SU-DHL-6 (cell line): ENCODE measurements at regions not wholly inside any gene's neighbourhood (a gene's known extent, or its start where the extent isn't known, plus 50 kb on each side); places are given as distances from the start of the nearest gene placed in this dataset.

Experiments used
- H2AFZ ChIP-seq: fragments of 200-600 bp; sonication (generic); 2 replicates; pipeline ENCODE4 v1.6.1; 2014; ENCODE audit warnings: low read depth, mild to moderate bottlenecking, moderate library complexity, mixed read lengths, antibody characterized with exemption, low read length; ENCODE audit not compliant: severe bottlenecking
- H3F3A ChIP-seq: fragments of 200-600 bp; shearing (Covaris generic); 2 replicates; pipeline ENCODE4 v1.6.0; 2016; ENCODE audit warnings: antibody characterized with exemption, mild to moderate bottlenecking; ENCODE audit not compliant: insufficient read depth
- H3K27ac ChIP-seq: fragments of 200-600 bp; sonication (generic); 2 replicates; pipeline ENCODE4 v1.5.1; 2016; ENCODE audit warnings: low read depth, mild to moderate bottlenecking, low read length, moderate library complexity, mixed read lengths
- H3K27me3 ChIP-seq: fragments of 200-600 bp; sonication (generic), shearing (Covaris generic); 2 replicates; pipeline ENCODE4 v1.6.0; 2014; ENCODE audit warnings: mild to moderate bottlenecking, low read length
- H3K36me3 ChIP-seq: fragments of 200-600 bp; sonication (generic); 2 replicates; pipeline ENCODE4 v1.6.1; 2014; ENCODE audit warnings: mild to moderate bottlenecking, low read length, mixed read lengths
- H3K4me2 ChIP-seq: fragments of 300-600, 200-600 bp; shearing (Covaris generic), sonication (generic); 2 replicates; pipeline ENCODE4 v1.6.0; 2014; ENCODE audit warnings: low read length, low read depth, mild to moderate bottlenecking; ENCODE audit not compliant: poor library complexity, severe bottlenecking
- H3K4me3 ChIP-seq: fragments of 200-600 bp; sonication (generic); 2 replicates; pipeline ENCODE4 v1.5.1; 2014; ENCODE audit warnings: antibody characterized with exemption, low read length, mild to moderate bottlenecking, mixed read lengths; ENCODE audit not compliant: insufficient read depth, poor library complexity, severe bottlenecking
- H3K79me2 ChIP-seq: fragments of 200-600 bp; sonication (generic); 2 replicates; pipeline ENCODE4 v1.6.1; 2014; ENCODE audit warnings: mild to moderate bottlenecking, low read length, moderate library complexity; ENCODE audit not compliant: insufficient read depth
- H3K9ac ChIP-seq: fragments of 200-600 bp; sonication (generic); 2 replicates; pipeline ENCODE4 v1.7.0; 2014; ENCODE audit warnings: mild to moderate bottlenecking, low read length
- H3K9me2 ChIP-seq: fragments of 200-600 bp; sonication (generic); replicated peaks from 2 replicates; pipeline ENCODE4 v1.6.1; 2014; ENCODE audit warnings: low read length; ENCODE audit not compliant: insufficient read depth
- H3K9me3 ChIP-seq: fragments of 200-600 bp; sonication (generic); 2 replicates; pipeline ENCODE4 v1.6.1; 2014; ENCODE audit warnings: low read length, mixed read lengths; ENCODE audit not compliant: insufficient read depth
- H4K20me1 ChIP-seq: fragments of 200-600 bp; sonication (generic); 2 replicates; pipeline ENCODE4 v1.6.1; 2014; ENCODE audit warnings: low read depth, mild to moderate bottlenecking, antibody characterized with exemption, low read length, moderate library complexity, mixed read lengths
- EZH2phosphoT487 ChIP-seq: fragments of 200-600 bp; sonication (generic), shearing (Covaris generic); conservative IDR thresholded peaks from 2 replicates; pipeline ENCODE4 v1.6.1; 2018; ENCODE audit warnings: mild to moderate bottlenecking, antibody characterized with exemption, low read length, moderate library complexity, mixed read lengths
- TF ChIP-seq, protein P1 (sequence below): fragments of 200-600 bp; sonication (generic); IDR thresholded peaks from one replicate; pipeline ENCODE4 v1.5.1; 2017; ENCODE audit warnings: antibody characterized with exemption, mild to moderate bottlenecking, low read length, moderate library complexity; ENCODE audit not compliant: insufficient read depth, poor library complexity, severe bottlenecking

DNA sequence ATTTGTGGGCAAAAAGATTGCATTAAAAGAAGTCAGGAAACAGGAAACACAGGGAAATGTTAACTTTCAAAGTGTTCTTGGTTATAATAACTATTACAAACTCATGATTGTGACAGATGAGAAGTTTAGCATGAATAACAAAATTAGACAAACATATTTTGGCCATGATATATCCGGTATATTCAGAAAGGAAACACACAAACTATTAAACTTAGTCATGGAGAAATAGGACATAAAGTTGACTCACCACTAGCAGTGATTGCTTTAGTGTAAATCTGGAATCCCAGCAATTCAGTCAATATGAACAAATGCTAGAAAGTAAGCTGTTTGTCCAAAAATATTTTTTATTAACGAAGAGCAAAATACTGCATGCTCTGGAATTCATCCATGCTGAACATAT, 1299.9 kb downstream of the C4orf33 start:
- Histone ChIP-seq H3K9me3 (no peaks in the 10 kb centered on the region), H3K4me2 (no peak overlapping the region), H3K4me3 (no peak overlapping the region), H3K36me3 (no peaks in the 10 kb centered on the region), H4K20me1 (no peaks in the 10 kb centered on the region), H3K79me2 (no peaks in the 10 kb centered on the region), H3K27me3 (no peaks in the 10 kb centered on the region), H2AFZ (no peak overlapping the region), H3K9ac (no peak overlapping the region), H3K9me2 (no peaks in the 10 kb centered on the region), H3F3A (no peaks in the 10 kb centered on the region), H3K27ac (no peak overlapping the region)
- TF ChIP-seq EZH2phosphoT487 = no peak
- TF ChIP-seq, protein P1, sequence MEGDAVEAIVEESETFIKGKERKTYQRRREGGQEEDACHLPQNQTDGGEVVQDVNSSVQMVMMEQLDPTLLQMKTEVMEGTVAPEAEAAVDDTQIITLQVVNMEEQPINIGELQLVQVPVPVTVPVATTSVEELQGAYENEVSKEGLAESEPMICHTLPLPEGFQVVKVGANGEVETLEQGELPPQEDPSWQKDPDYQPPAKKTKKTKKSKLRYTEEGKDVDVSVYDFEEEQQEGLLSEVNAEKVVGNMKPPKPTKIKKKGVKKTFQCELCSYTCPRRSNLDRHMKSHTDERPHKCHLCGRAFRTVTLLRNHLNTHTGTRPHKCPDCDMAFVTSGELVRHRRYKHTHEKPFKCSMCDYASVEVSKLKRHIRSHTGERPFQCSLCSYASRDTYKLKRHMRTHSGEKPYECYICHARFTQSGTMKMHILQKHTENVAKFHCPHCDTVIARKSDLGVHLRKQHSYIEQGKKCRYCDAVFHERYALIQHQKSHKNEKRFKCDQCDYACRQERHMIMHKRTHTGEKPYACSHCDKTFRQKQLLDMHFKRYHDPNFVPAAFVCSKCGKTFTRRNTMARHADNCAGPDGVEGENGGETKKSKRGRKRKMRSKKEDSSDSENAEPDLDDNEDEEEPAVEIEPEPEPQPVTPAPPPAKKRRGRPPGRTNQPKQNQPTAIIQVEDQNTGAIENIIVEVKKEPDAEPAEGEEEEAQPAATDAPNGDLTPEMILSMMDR = no peak

DNA sequence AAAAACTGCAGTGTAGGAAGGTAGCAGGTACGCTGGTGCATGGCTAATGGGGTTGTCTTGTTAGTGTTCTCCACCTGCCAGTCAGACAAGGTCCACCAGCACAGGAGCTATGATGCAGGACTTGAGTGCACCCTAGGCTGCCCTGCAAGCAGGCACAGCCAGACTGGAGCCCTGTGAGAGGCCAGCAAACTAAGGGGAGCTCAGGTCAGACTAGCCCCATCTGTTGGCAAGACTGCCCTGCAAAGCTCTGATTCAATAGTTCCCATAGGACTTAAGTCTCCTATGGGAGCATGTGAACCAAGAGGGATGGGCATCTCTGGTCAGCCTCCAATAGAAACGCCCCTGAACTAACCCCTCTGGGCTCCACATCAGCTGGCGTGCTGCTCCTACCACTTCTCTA, 1307.3 kb downstream of the C4orf33 start:
- H3F3A ChIP-seq = no peaks in the 10 kb centered on the region
- no peaks in the 10 kb centered on the region for H3K79me2 ChIP-seq
- no peaks in the 10 kb centered on the region for H3K27me3 ChIP-seq
- H3K9ac ChIP-seq = no peak overlapping the region
- no peaks in the 10 kb centered on the region for H3K9me2 ChIP-seq
- H3K36me3 ChIP-seq = no peaks in the 10 kb centered on the region
- H3K27ac ChIP-seq = no peak overlapping the region
- no peaks in the 10 kb centered on the region for H4K20me1 ChIP-seq
- no peak overlapping the region for H3K4me3 ChIP-seq
- H3K9me3 ChIP-seq = no peaks in the 10 kb centered on the region
- no peak overlapping the region for H2AFZ ChIP-seq
- TF ChIP-seq, protein P1 = no peak
- no peak for TF ChIP-seq EZH2phosphoT487
- H3K4me2 ChIP-seq = no peak overlapping the region

DNA sequence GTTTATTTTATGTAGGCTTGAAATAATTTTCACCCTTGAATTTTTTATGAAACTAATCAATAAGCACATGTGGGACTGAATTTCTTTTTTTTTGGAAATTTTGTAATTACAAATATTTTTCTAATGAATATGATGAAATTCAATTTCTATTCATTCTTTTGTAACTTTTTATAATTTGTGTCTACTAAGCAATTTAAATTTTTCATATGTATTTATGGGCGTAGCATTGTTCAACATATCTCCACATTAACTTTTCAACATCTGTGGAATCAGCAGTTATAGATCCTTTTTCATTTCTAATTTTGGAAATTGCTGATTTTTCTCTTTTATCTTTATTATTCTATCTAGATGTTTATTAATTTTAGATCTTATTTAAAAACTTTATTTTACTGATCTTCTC, 1320.3 kb downstream of the C4orf33 start:
- TF ChIP-seq, protein P1 = no peak
- TF ChIP-seq EZH2phosphoT487 = no peak
- no peak overlapping the region for H3K9ac ChIP-seq
- H3K36me3 ChIP-seq = no peaks in the 10 kb centered on the region
- H3K27me3 ChIP-seq = no peaks in the 10 kb centered on the region
- H3F3A ChIP-seq = no peaks in the 10 kb centered on the region
- no peaks in the 10 kb centered on the region for H3K79me2 ChIP-seq
- H3K4me2 ChIP-seq = no peak overlapping the region
- no peaks in the 10 kb centered on the region for H3K9me3 ChIP-seq
- H3K27ac ChIP-seq = no peak overlapping the region
- no peaks in the 10 kb centered on the region for H3K9me2 ChIP-seq
- no peaks in the 10 kb centered on the region for H4K20me1 ChIP-seq
- no peak overlapping the region for H3K4me3 ChIP-seq
- no peak overlapping the region for H2AFZ ChIP-seq
